HEK293 (cell line): ENCODE measurements at regions not wholly inside any gene's neighbourhood (a gene's known extent, or its start where the extent isn't known, plus 50 kb on each side); places are given as distances from the start of the nearest gene placed in this dataset.

ENCODE experiments used
- CTCF ChIP-seq: fragments of 450-650 bp; formaldehyde crosslinking; IDR thresholded peaks from 2 replicates; pipeline ENCODE4 v1.5.1; 2016; ENCODE audit warnings: missing biosample characterization, missing genetic modification characterization
- REPIN1 ChIP-seq: fragments of 450-650 bp; formaldehyde crosslinking; IDR thresholded peaks from 2 replicates; pipeline ENCODE4 v1.5.1; 2017; ENCODE audit warnings: missing biosample characterization, missing genetic modification characterization, low read depth
- ZNF10 ChIP-seq: fragments of 450-650 bp; formaldehyde crosslinking; IDR thresholded peaks from 2 replicates; pipeline ENCODE4 v1.5.1; 2017; ENCODE audit warnings: missing biosample characterization, missing genetic modification characterization
- ZNF114 ChIP-seq: fragments of 450-650 bp; formaldehyde crosslinking; IDR thresholded peaks from 2 replicates; pipeline ENCODE4 v1.5.0; 2017; ENCODE audit warnings: missing biosample characterization, missing genetic modification characterization
- ZNF324 ChIP-seq: fragments of 450-650 bp; formaldehyde crosslinking; IDR thresholded peaks from 2 replicates; pipeline ENCODE4 v1.5.1; 2016; ENCODE audit warnings: missing biosample characterization, missing genetic modification characterization
- TF ChIP-seq, protein P1 (sequence below): fragments of 450-650 bp; IDR thresholded peaks from 2 replicates; pipeline ENCODE4 v1.5.1; 2018; ENCODE audit warnings: missing biosample characterization, mild to moderate bottlenecking, missing genetic modification characterization

DNA sequence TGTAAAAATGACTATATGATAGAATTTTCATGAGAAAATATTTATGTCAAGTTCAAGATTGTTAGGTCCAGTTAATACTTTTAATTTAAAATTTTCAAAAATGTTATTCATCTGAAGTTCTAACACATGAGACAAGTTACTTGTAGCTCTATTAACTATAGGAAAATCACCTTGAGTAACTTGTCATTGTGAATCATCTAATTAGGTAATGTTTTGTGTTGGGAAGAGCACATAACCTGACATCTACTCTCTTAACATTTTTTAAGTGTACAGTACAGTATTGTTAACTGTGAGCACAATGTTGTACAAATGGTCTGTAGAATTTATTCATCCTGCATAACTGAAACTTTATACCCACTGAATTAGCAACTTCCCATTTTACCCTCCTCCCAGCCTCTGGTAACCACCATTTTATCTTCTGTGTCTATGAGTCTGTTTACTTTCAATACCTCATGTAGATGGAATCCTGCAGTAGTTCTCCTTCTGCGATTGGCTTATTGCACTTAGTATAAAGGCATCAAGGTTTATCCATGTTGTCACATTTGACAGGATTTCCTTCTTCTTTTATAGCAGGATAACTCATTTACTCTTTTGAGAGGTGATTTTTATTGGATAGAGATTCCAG is 54.6 kb downstream of the ARL4A start:
- TF ChIP-seq ZNF114 (no peak), CTCF (tag by site-specific recombination) (no peak), ZNF10 (tag by site-specific recombination) (no peak), REPIN1 (tag by site-specific recombination) (no peak), ZNF324 (tag by site-specific recombination) (no peak)
- TF ChIP-seq, protein P1, sequence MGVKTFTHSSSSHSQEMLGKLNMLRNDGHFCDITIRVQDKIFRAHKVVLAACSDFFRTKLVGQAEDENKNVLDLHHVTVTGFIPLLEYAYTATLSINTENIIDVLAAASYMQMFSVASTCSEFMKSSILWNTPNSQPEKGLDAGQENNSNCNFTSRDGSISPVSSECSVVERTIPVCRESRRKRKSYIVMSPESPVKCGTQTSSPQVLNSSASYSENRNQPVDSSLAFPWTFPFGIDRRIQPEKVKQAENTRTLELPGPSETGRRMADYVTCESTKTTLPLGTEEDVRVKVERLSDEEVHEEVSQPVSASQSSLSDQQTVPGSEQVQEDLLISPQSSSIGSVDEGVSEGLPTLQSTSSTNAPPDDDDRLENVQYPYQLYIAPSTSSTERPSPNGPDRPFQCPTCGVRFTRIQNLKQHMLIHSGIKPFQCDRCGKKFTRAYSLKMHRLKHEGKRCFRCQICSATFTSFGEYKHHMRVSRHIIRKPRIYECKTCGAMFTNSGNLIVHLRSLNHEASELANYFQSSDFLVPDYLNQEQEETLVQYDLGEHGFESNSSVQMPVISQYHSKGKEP, result no peak
